ENCODE measurements at regions not wholly inside any gene's neighbourhood (a gene's known extent, or its start where the extent isn't known, plus 50 kb on each side); places are given as distances from the start of the nearest gene placed in this dataset.

DNA sequence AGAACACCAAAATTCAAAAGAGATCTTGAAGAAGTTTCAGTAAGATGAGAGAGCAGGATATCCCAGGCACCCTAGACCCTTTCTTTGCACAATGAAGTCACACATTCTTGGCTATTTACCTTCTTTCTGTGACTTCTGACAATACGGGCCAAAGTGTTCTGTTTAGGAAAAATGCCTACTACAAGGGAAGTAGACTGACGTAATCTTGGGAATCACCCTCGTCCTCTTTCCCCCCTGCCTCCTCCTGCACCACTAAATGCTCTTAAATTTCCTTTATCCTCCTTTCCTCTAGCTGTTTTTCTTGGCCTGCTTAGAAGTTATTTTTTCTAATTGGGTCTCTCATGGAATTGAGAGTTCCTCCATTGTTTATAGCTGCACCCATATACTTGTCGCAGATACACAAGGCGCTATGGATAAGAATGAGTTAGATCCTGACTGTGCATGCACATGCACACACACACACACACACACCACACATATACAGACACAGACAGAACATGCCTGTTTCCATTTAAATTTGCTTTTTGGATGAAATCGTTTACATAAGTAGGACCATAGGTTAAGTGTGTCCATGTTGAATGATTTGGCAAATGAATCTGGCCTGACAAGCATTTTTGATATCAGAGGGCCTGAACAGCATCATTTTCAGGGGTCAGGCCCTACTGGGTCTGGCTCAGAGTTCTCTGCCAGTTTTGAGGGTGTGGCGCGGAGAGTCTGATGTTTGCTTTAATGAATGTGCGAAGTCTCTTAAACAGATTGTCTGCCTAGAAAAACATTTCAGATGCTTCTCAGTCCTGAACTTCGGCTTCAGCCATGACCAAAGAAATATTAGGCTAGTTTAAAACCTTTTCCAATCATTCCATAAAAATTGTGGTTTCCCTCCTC, 131.9 kb upstream of the NT5C1B start:
- Histone ChIP-seq H4K20me1 (ENCODE audit: insufficient read depth, low read length) (no peaks in the 10 kb centered on the region), H3K4me2 (ENCODE audit: low read length) (no peak overlapping the region), H3K79me2 (ENCODE audit: low read length) (no peaks in the 10 kb centered on the region), H3K9me3 (ENCODE audit: insufficient read depth, low read length) (no peaks in the 10 kb centered on the region), H3K4me3 (ENCODE audit: low read length) (no peak overlapping the region), H2AFZ (ENCODE audit: low read depth, low read length) (no peak overlapping the region), H3K36me3 (replicated peaks; ENCODE audit: low read depth, low read length) (no peaks in the 10 kb centered on the region), H3K27me3 (ENCODE audit: low read depth, low read length) (no peaks in the 10 kb centered on the region; the same call in 1 of the 2 replicates), H3K9ac (ENCODE audit: low read length) (no peak overlapping the region), H3K4me1 (ENCODE audit: low read length) (no peaks in the 10 kb centered on the region), H3K27ac (ENCODE audit: low read length) (no peak overlapping the region)
- TF ChIP-seq EZH2phosphoT487 (IDR thresholded peaks at IDR 0.05; ENCODE audit: low read depth) (no peak), CTCF (IDR thresholded peaks at IDR 0.05; ENCODE audit: low read depth, low read length) (no peak)

GRCh38 chr2:18719978-18720775, 130.8 kb upstream of the NT5C1B start:
- H3K4me1 ChIP-seq (ENCODE audit: low read length): no peaks in the 10 kb centered on the region
- no peak overlapping the region for H2AFZ ChIP-seq (ENCODE audit: low read depth, low read length)
- H3K27me3 ChIP-seq (ENCODE audit: low read depth, low read length): no peaks in the 10 kb centered on the region; the same call in 1 of the 2 replicates
- no peaks in the 10 kb centered on the region for H4K20me1 ChIP-seq (ENCODE audit: insufficient read depth, low read length)
- H3K9ac ChIP-seq (ENCODE audit: low read length): no peak overlapping the region
- H3K36me3 ChIP-seq (replicated peaks; ENCODE audit: low read depth, low read length): no peaks in the 10 kb centered on the region
- H3K9me3 ChIP-seq (ENCODE audit: insufficient read depth, low read length): no peaks in the 10 kb centered on the region
- TF ChIP-seq CTCF (IDR thresholded peaks at IDR 0.05; ENCODE audit: low read depth, low read length) (no peak), EZH2phosphoT487 (IDR thresholded peaks at IDR 0.05; ENCODE audit: low read depth) (no peak)
- H3K4me2 ChIP-seq (ENCODE audit: low read length): no peak overlapping the region
- H3K27ac ChIP-seq (ENCODE audit: low read length): no peak overlapping the region
- H3K79me2 ChIP-seq (ENCODE audit: low read length): no peaks in the 10 kb centered on the region
- H3K4me3 ChIP-seq (ENCODE audit: low read length): no peak overlapping the region

DNA sequence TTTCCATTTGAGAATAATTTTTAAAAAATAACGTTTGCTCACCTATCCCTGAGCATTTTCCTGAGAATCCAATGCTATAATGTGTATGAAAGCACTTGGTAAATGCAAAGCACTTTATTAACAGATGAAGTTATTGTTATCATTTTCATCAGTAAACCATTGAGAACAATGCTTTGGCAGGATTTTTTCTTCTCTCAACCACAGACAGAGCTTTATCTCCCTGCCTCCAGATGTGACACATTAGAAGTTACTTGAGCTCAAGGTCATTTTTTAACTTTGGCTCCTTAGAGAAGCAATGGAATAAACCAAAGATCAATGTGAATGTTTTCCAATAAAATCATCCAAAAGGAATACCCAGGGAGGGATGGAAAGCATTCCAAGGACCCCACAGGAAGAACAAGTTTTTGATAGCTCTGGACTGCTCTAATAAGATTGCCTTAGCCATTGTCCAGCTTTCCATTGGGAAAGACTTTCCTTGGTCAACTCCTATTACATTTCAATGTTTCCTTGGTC, 118.9 kb upstream of the NT5C1B start:
- TF ChIP-seq EZH2phosphoT487 (IDR thresholded peaks at IDR 0.05; ENCODE audit: low read depth) (no peak), CTCF (IDR thresholded peaks at IDR 0.05; ENCODE audit: low read depth, low read length) (no peak)
- Histone ChIP-seq H3K27ac (ENCODE audit: low read length) (no peak overlapping the region), H3K4me1 (ENCODE audit: low read length) (no peaks in the 10 kb centered on the region), H3K36me3 (replicated peaks; ENCODE audit: low read depth, low read length) (no peaks in the 10 kb centered on the region), H4K20me1 (ENCODE audit: insufficient read depth, low read length) (no peaks in the 10 kb centered on the region), H3K9ac (ENCODE audit: low read length) (no peak overlapping the region), H3K9me3 (ENCODE audit: insufficient read depth, low read length) (peaks cover 4% of the 10 kb centered on the region; the same call in 1 of the 2 replicates), H3K4me2 (ENCODE audit: low read length) (no peak overlapping the region), H3K4me3 (ENCODE audit: low read length) (no peak overlapping the region), H3K79me2 (ENCODE audit: low read length) (no peaks in the 10 kb centered on the region), H3K27me3 (ENCODE audit: low read depth, low read length) (no peaks in the 10 kb centered on the region), H2AFZ (ENCODE audit: low read depth, low read length) (no peak overlapping the region)

DNA sequence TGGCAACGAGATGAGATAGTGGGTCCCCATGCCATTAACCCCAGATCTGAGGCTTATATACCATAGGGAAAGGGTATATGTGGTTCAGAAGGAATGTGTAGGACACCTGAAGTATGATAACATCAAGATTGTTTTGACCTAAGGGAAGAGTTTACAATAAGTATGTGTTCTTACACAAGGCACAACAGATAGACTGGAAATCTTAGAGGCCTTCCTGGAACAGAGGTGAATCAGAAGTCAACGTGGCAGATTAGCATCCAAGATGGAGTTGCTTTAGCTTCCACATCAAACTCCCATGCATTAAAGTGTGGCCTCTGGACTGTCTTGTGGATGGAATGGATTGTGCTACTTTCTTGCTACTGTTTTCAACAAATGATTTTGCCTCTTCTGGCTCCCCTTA, 116.6 kb upstream of the NT5C1B start:
- H3K27me3 ChIP-seq (ENCODE audit: low read depth, low read length): no peaks in the 10 kb centered on the region
- H2AFZ ChIP-seq (ENCODE audit: low read depth, low read length): no peak overlapping the region
- H3K9me3 ChIP-seq (ENCODE audit: insufficient read depth, low read length): no peaks in the 10 kb centered on the region
- TF ChIP-seq EZH2phosphoT487 (IDR thresholded peaks at IDR 0.05; ENCODE audit: low read depth): no peak
- no peak for TF ChIP-seq CTCF (IDR thresholded peaks at IDR 0.05; ENCODE audit: low read depth, low read length)
- no peaks in the 10 kb centered on the region for H4K20me1 ChIP-seq (ENCODE audit: insufficient read depth, low read length)
- H3K79me2 ChIP-seq (ENCODE audit: low read length): no peaks in the 10 kb centered on the region
- no peak overlapping the region for H3K4me3 ChIP-seq (ENCODE audit: low read length)
- H3K4me1 ChIP-seq (ENCODE audit: low read length): no peaks in the 10 kb centered on the region
- no peak overlapping the region for H3K9ac ChIP-seq (ENCODE audit: low read length)
- H3K36me3 ChIP-seq (replicated peaks; ENCODE audit: low read depth, low read length): no peaks in the 10 kb centered on the region
- no peak overlapping the region for H3K27ac ChIP-seq (ENCODE audit: low read length)
- no peak overlapping the region for H3K4me2 ChIP-seq (ENCODE audit: low read length)
